Prostate gland (tissue), 2 donors: ENCODE measurements at regions not wholly inside any gene's neighbourhood (a gene's known extent, or its start where the extent isn't known, plus 50 kb on each side); places are given as distances from the start of the nearest gene placed in this dataset.

Experiments
- CTCF ChIP-seq, 4 experiments: fragments of 200-600 bp in 2 of 4; fragments of 450-650 bp in 2 of 4; sonication (generic) in 2 of 4; IDR thresholded peaks; 1 replicate in 3 of 4; 2 replicates in 1 of 4; pipeline ENCODE4 v1.5.1; 2016 to 2019; ENCODE audit warnings: antibody characterized with exemption in 4 of 4, mild to moderate bottlenecking in 2 of 4, moderate library complexity in 2 of 4
- POLR2A ChIP-seq: fragments of 450-650 bp; IDR thresholded peaks from one replicate; pipeline ENCODE4 v1.6.1; 2016; ENCODE audit warnings: antibody characterized with exemption, mild to moderate bottlenecking

- no peak for TF ChIP-seq CTCF (IDR thresholded peaks at IDR 0.05)
- TF ChIP-seq POLR2A, result no peak
Measured at GRCh38 chr4:123588631-123589241, 192.1 kb downstream of the SPRY1 start.
